Stimulated activated memory B cell treated with anti-CD40 and anti-IgM and Interleukin-4, amounts not matched to agents 10 μg/mL and 1 μg/mL and 100 μg/mL, for 72 hours (primary cell): ENCODE measurements at regions not wholly inside any gene's neighbourhood (a gene's known extent, or its start where the extent isn't known, plus 50 kb on each side); places are given as distances from the start of the nearest gene placed in this dataset.

Source experiments
- ATAC-seq: fragments of 150-1000 bp; cut with Tn5 transposase; 2 replicates; pipeline ENCODE4 v1.10.0; 2021
- H3K27ac Mint-ChIP-seq: one replicate; pipeline ENCODE4 v1.8.0; 2022; ENCODE audit warnings: mild to moderate bottlenecking, mixed read lengths
- H3K27me3 Mint-ChIP-seq: one replicate; pipeline ENCODE4 v1.8.0; 2022; ENCODE audit warnings: mixed read lengths
- H3K36me3 Mint-ChIP-seq: one replicate; pipeline ENCODE4 v1.8.0; 2022; ENCODE audit warnings: mixed read lengths
- H3K4me1 Mint-ChIP-seq: one replicate; pipeline ENCODE4 v1.8.0; 2022; ENCODE audit warnings: mixed read lengths
- H3K4me3 Mint-ChIP-seq: one replicate; pipeline ENCODE4 v1.8.0; 2022; ENCODE audit warnings: mild to moderate bottlenecking, moderate library complexity, mixed read lengths
- H3K9me3 Mint-ChIP-seq: one replicate; pipeline ENCODE4 v1.8.0; 2022; ENCODE audit warnings: mixed read lengths

- no peak overlapping the region for H3K4me3 Mint-ChIP-seq
- H3K36me3 Mint-ChIP-seq, result no peaks in the 10 kb centered on the region
- no peaks in the 10 kb centered on the region for H3K27me3 Mint-ChIP-seq
- H3K27ac Mint-ChIP-seq, result no peak overlapping the region
- no peak for ATAC-seq
- no peaks in the 10 kb centered on the region for H3K4me1 Mint-ChIP-seq
- H3K9me3 Mint-ChIP-seq, result no peaks in the 10 kb centered on the region
These were observed 427.9 kb upstream of the AGTR1 start for GRCh38 chr3:148269816-148270215.

- H3K4me1 Mint-ChIP-seq, result no peaks in the 10 kb centered on the region
- H3K27me3 Mint-ChIP-seq, result no peaks in the 10 kb centered on the region
- H3K27ac Mint-ChIP-seq, result no peak overlapping the region
- ATAC-seq, result no peak
- no peak overlapping the region for H3K4me3 Mint-ChIP-seq
- H3K36me3 Mint-ChIP-seq, result no peaks in the 10 kb centered on the region
- H3K9me3 Mint-ChIP-seq, result no peaks in the 10 kb centered on the region
These were observed 417.0 kb upstream of the AGTR1 start for GRCh38 chr3:148280623-148281242.

DNA sequence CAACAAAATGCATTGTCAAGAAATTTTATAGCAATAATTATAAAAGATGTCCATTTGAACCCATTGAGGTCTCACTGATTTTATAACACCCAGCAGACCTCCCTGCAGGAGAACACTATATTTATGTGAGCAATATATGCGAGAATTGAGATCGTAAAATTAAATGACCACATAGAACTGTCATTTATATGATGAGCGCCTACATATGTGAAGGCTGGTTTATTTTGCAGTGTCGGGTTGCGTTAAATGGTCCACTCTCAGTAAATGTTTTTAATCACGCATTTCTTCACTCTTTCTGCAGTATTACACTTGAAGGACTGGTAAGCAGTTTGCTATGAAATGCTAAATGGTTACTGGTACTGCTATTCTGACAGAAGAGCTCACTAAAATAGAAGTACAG is 408.5 kb upstream of the AGTR1 start:
- no peaks in the 10 kb centered on the region for H3K9me3 Mint-ChIP-seq
- H3K27ac Mint-ChIP-seq, result no peak overlapping the region
- H3K27me3 Mint-ChIP-seq, result no peaks in the 10 kb centered on the region
- H3K36me3 Mint-ChIP-seq, result no peaks in the 10 kb centered on the region
- no peak for ATAC-seq
- no peaks in the 10 kb centered on the region for H3K4me1 Mint-ChIP-seq
- no peak overlapping the region for H3K4me3 Mint-ChIP-seq

GRCh38 chr3:148297013-148297412 is 400.7 kb upstream of the AGTR1 start:
- Mint-ChIP-seq H3K27me3 (no peaks in the 10 kb centered on the region), H3K27ac (no peak overlapping the region), H3K36me3 (no peaks in the 10 kb centered on the region), H3K9me3 (no peaks in the 10 kb centered on the region), H3K4me3 (no peak overlapping the region), H3K4me1 (peaks cover 11% of the 10 kb centered on the region)
- no peak for ATAC-seq

GRCh38 chr3:148307443-148307843 is 390.3 kb upstream of the AGTR1 start:
- H3K27ac Mint-ChIP-seq, result no peak overlapping the region
- H3K4me3 Mint-ChIP-seq, result no peak overlapping the region

GRCh38 chr3:148309390-148310035 is 388.2 kb upstream of the AGTR1 start:
- peak; percentile 63 for ATAC-seq
- Mint-ChIP-seq H3K4me1 (no peaks in the 10 kb centered on the region), H3K36me3 (no peaks in the 10 kb centered on the region), H3K27ac (no peak overlapping the region), H3K4me3 (no peak overlapping the region), H3K27me3 (no peaks in the 10 kb centered on the region), H3K9me3 (no peaks in the 10 kb centered on the region)

More at GRCh38 chr3:148307443-148307843, 390.3 kb upstream of the AGTR1 start:
- ATAC-seq, result no peak
- H3K36me3 Mint-ChIP-seq, result no peaks in the 10 kb centered on the region
- H3K4me1 Mint-ChIP-seq, result no peaks in the 10 kb centered on the region
- no peaks in the 10 kb centered on the region for H3K9me3 Mint-ChIP-seq
- H3K27me3 Mint-ChIP-seq, result no peaks in the 10 kb centered on the region

DNA sequence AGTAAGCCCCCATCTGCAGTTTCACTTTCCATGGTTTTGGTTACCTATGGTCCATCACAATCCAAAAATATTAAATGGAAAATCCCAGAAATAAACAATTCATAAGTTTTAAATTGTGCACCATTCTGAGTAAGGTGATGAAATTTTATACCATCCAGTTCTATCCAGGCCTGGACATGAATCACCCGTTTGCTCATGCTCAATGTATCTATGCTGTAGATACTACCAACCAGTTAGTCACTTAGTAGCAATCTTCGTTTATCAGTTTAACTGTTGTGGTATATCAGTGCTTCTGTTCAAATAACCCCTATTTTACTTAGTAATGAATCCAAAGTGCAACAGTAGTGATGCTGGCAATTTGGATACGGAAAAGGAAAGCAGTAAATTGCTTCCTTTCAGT is 381.9 kb upstream of the AGTR1 start:
- ATAC-seq, result no peak
- no peaks in the 10 kb centered on the region for H3K27me3 Mint-ChIP-seq
- H3K9me3 Mint-ChIP-seq, result no peaks in the 10 kb centered on the region
- H3K4me1 Mint-ChIP-seq, result peaks cover 10% of the 10 kb centered on the region
- no peak overlapping the region for H3K4me3 Mint-ChIP-seq
- no peak overlapping the region for H3K27ac Mint-ChIP-seq
- no peaks in the 10 kb centered on the region for H3K36me3 Mint-ChIP-seq

GRCh38 chr3:148318240-148318639 is 379.5 kb upstream of the AGTR1 start:
- Mint-ChIP-seq H3K9me3 (no peaks in the 10 kb centered on the region), H3K4me3 (no peak overlapping the region), H3K27me3 (peaks cover under 1% of the 10 kb centered on the region), H3K27ac (no peak overlapping the region), H3K36me3 (no peaks in the 10 kb centered on the region), H3K4me1 (peaks cover 10% of the 10 kb centered on the region)
- ATAC-seq, result no peak

DNA sequence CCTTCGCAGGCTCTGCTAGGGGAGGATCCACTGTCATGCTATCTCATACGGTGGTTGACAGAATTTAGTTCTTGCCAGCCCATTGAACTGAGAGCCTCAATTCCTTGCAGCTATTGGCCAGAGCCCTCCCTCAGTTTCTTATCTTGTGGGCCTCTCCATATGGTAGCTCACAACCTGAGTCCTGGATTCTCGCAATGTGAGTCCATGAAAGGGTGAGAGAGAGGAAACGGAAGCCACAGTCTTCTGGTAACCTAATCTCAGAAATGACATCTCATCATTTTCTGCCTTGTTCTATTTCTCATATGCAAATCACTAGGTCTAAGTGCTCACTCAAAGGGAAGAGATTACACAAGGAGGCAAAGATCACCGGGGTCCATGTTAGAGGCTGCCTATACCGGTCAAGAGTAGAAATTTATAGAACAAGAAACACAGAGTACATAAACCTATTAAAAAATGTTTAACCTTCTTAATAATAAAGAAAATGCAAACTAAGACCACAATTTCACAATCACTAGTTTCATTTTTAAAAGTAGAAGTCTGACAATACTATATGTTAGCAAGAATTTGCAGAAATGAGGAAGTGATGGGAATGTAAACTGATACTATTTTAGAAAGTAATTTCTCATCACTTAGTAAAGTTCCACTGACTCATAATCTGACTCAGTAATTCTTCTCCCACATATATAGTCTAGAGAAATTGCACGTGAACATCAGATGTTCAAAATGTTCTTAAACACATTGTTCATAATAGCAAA is 378.4 kb upstream of the AGTR1 start:
- H3K4me3 Mint-ChIP-seq, result peak overlapping the region; percentile 32
- H3K27ac Mint-ChIP-seq, result peak overlapping the region; percentile 37

GRCh38 chr3:148319960-148320359 is 377.7 kb upstream of the AGTR1 start:
- no peak for ATAC-seq
- Mint-ChIP-seq H3K4me3 (no peak overlapping the region), H3K4me1 (peaks cover 10% of the 10 kb centered on the region), H3K27ac (peak overlapping the region; percentile 37), H3K36me3 (no peaks in the 10 kb centered on the region), H3K9me3 (no peaks in the 10 kb centered on the region), H3K27me3 (peaks cover 8% of the 10 kb centered on the region)

More for the DNA sequence above, 378.4 kb upstream of the AGTR1 start:
- no peaks in the 10 kb centered on the region for H3K36me3 Mint-ChIP-seq
- ATAC-seq, result peak; percentile 83
- no peaks in the 10 kb centered on the region for H3K9me3 Mint-ChIP-seq
- peaks cover 10% of the 10 kb centered on the region for H3K4me1 Mint-ChIP-seq
- H3K27me3 Mint-ChIP-seq, result peaks cover 8% of the 10 kb centered on the region

- H3K4me3 Mint-ChIP-seq, result no peak overlapping the region
- no peaks in the 10 kb centered on the region for H3K4me1 Mint-ChIP-seq
- no peaks in the 10 kb centered on the region for H3K36me3 Mint-ChIP-seq
- no peak for ATAC-seq
- H3K27ac Mint-ChIP-seq, result no peak overlapping the region
- no peaks in the 10 kb centered on the region for H3K27me3 Mint-ChIP-seq
- no peaks in the 10 kb centered on the region for H3K9me3 Mint-ChIP-seq
These were observed 368.0 kb upstream of the AGTR1 start for GRCh38 chr3:148329481-148330235.

DNA sequence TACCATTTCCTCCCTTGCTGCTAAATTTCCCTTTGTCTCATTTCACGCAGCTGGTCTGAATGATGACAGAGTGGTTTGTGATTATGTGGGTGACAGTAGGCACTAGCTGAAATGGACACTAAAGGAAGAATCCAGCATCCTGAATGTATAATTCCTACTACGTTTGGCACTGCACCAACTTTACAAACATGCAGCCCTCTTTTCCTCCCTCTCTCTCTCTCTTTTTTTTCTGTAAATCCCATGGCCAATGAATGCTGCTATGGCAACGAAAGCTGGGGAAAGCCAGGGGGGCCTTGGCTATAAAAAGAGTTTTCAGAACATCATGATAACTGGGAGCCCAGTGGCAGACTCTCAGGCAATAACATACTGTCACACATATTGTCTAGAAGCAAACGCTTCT is 367.2 kb upstream of the AGTR1 start:
- ATAC-seq, result no peak
- Mint-ChIP-seq H3K27me3 (no peaks in the 10 kb centered on the region), H3K4me3 (no peak overlapping the region), H3K4me1 (no peaks in the 10 kb centered on the region), H3K27ac (no peak overlapping the region), H3K36me3 (no peaks in the 10 kb centered on the region), H3K9me3 (no peaks in the 10 kb centered on the region)

DNA sequence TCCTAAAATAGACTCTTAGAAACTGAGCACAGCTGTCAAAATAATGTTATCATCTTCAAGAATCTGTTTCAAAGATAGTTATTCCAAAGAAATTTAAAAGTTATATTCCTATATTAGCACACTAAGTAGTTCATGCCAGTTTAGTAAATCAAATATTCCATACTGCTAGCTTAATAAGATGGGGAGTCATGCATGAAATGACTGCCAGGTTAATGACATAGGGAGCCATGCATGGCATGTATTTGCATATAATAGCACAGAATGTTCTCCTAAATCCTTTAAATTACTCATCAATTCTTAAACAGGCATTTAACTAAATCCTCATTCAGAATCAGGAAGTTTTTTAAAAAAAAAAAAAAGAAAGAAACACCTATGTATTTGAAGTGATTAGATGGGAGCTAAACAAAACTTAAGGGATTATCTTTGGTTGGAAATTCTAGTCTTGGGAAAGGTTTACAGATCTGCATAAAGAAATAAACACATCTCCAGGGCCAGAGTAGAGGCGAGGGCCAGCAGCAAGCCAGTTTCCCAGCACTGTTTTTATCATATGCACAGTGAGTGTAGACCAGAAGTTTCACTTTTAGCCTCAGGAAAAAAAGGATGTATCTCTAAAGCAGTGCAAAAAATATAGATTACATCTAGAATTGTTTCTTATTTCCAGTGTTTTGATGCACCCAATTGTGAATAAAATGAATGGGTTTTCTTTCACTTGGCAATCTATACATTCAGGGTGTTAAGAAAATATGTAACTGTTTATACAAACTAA is 366.4 kb upstream of the AGTR1 start:
- Mint-ChIP-seq H3K4me1 (no peaks in the 10 kb centered on the region), H3K4me3 (no peak overlapping the region), H3K36me3 (no peaks in the 10 kb centered on the region), H3K9me3 (no peaks in the 10 kb centered on the region), H3K27me3 (no peaks in the 10 kb centered on the region), H3K27ac (no peak overlapping the region)
- ATAC-seq, result no peak

GRCh38 chr3:148332509-148332908 is 365.2 kb upstream of the AGTR1 start:
- ATAC-seq, result no peak
- Mint-ChIP-seq H3K27me3 (no peaks in the 10 kb centered on the region), H3K4me3 (no peak overlapping the region), H3K36me3 (no peaks in the 10 kb centered on the region), H3K9me3 (peaks cover 1% of the 10 kb centered on the region), H3K27ac (no peak overlapping the region), H3K4me1 (no peaks in the 10 kb centered on the region)

GRCh38 chr3:148333091-148333490 is 364.6 kb upstream of the AGTR1 start:
- ATAC-seq, result no peak
- Mint-ChIP-seq H3K4me1 (no peaks in the 10 kb centered on the region), H3K9me3 (peaks cover 3% of the 10 kb centered on the region)

More at GRCh38 chr3:148333091-148333490, 364.6 kb upstream of the AGTR1 start:
- Mint-ChIP-seq H3K27me3 (no peaks in the 10 kb centered on the region), H3K36me3 (no peaks in the 10 kb centered on the region), H3K4me3 (no peak overlapping the region), H3K27ac (no peak overlapping the region)
